ENCODE measurements at regions not wholly inside any gene's neighbourhood (a gene's known extent, or its start where the extent isn't known, plus 50 kb on each side); places are given as distances from the start of the nearest gene placed in this dataset.
A peak's percentile ranks its signal among the peaks of the same experiment; 100 is the strongest.

DNA sequence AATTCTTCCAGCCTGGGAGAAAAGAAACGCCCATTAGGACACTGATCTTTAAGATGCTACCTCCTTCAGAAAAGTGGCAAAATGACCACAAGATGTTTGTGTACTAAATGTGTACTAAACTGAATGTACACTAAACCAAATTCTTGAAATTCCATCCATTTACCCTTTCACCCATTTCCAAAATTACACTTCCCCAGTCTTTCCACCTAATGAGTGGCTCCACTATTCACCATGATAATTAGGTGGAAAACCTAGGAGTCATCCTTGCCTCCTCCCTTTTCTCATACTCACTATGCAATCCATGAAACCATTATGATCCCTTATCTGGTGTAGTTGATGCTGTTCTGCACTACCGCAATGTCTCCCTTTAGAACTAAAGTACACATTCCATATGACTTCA is 452.1 kb upstream of the THBS1 start:
- dilution Hi-C loops (cut with MboI; ENCODE audit: extremely low pct_ligation_motif_present, low sequenced_read_pairs) (loop anchor here (25.0 kb wide), 1 partner anchor 291 kb away; no protein-coding TSS in a partner anchor), intact Hi-C loops (cut with micrococcal nuclease) (loop anchor here (1.0 to 5.0 kb wide), 11 partner anchors 12 to 452 kb away; no protein-coding TSS in a partner anchor)
- Histone ChIP-seq H3K27me3 (ENCODE audit: control insufficient read depth in 2 of 2, insufficient read depth in 2 of 2, low read length in 2 of 2) (no peaks in the 10 kb centered on the region), H3K36me3 (ENCODE audit: control insufficient read depth in 2 of 2, extremely low read depth in 1 of 2, insufficient read depth in 2 of 2, low read length in 2 of 2) (no peaks in the 10 kb centered on the region), H3K4me2 (ENCODE audit: insufficient read depth, low read length) (peak overlapping the region; percentile 11), H3K4me3 (replicated peaks in 1 of 3; ENCODE audit: insufficient read depth in 1 of 3, low read depth in 1 of 3, low read length in 3 of 3) (no peak overlapping the region), H2AFZ (ENCODE audit: low read depth, low read length) (no peak overlapping the region), H3K9ac (replicated peaks; ENCODE audit: extremely low read depth, insufficient read depth, low read length) (peak overlapping the region; percentile 84), H3K9me3 (replicated peaks; ENCODE audit: control insufficient read depth, insufficient read depth, low read length) (no peaks in the 10 kb centered on the region), H4K20me1 (replicated peaks; ENCODE audit: control insufficient read depth, extremely low read depth, insufficient read depth, low read length) (no peaks in the 10 kb centered on the region), H3K27ac (ENCODE audit: insufficient read depth, low read depth, low read length) (peak overlapping the region; percentile 97), H3K79me2 (ENCODE audit: control insufficient read depth, insufficient read depth, low read length) (no peaks in the 10 kb centered on the region), H3K9me1 (replicated peaks; ENCODE audit: control insufficient read depth, extremely low read depth, insufficient read depth, low read length) (no peaks in the 10 kb centered on the region), H3K4me1 (ENCODE audit: control insufficient read depth, extremely low read depth, insufficient read depth, low read length) (peaks cover 87% of the 10 kb centered on the region)
- TF ChIP-seq JUN (IDR thresholded peaks at IDR 0.05; ENCODE audit: borderline replicate concordance, insufficient read depth, insufficient read length, low read depth) (no peak), POLR2AphosphoS5 (IDR thresholded peaks at IDR 0.05; ENCODE audit: insufficient read depth, low read depth, low read length) (no peak), GATA2 (IDR thresholded peaks at IDR 0.05; ENCODE audit: insufficient read depth, insufficient read length, low read depth, low read length) (no peak), POLR2A (IDR thresholded peaks at IDR 0.05; ENCODE audit: low read depth, low read length) (no peak), EZH2 (IDR thresholded peaks at IDR 0.05; ENCODE audit: borderline replicate concordance, low read depth, low read length, severe bottlenecking) (no peak), MYC (IDR thresholded peaks at IDR 0.05; ENCODE audit: low read depth, low read length) (no peak)
- FAIRE-seq (no peak), DNase-seq (ENCODE audit: low read depth, low spot score) (no peak)
- BruUV-seq (replicated peaks) = no TSS peak
- POLR2A ChIA-PET = interaction anchor here (1.0 to 7.5 kb wide), 4 partner anchors 43 to 455 kb away, joined by 3 to 118 read pairs (median 4); partner anchors contain the start of gene THBS1
- CTCF ChIA-PET = interaction anchor here (1.0 to 2.2 kb wide), 6 partner anchors 11 to 451 kb away, joined by 3 to 9 read pairs (median 4); partner anchors contain the start of gene THBS1

All from endothelial cell of umbilical vein (primary cell).